ENCODE measurements at regions not wholly inside any gene's neighbourhood (a gene's known extent, or its start where the extent isn't known, plus 50 kb on each side); places are given as distances from the start of the nearest gene placed in this dataset.

- no peak for TF ChIP-seq CHD7 (IDR thresholded peaks at IDR 0.05; ENCODE audit: insufficient replicate concordance, low read length)
- TF ChIP-seq SRF (IDR thresholded peaks at IDR 0.05; ENCODE audit: low read depth, low read length), result no peak
Observed at GRCh38 chr5:85143138-85143537, 758.5 kb upstream of the EDIL3 start (continued).

Data from H1 (cell line).